ENCODE measurements at regions not wholly inside any gene's neighbourhood (a gene's known extent, or its start where the extent isn't known, plus 50 kb on each side); places are given as distances from the start of the nearest gene placed in this dataset.

- TF ChIP-seq CBX3 (IDR thresholded peaks at IDR 0.05; ENCODE audit: low read depth) (0 out of 2 replicates have a peak, but pooled peaks have one; percentile 69), TCF7L2 (IDR thresholded peaks at IDR 0.05; ENCODE audit: borderline replicate concordance, extremely low read depth, insufficient read depth, insufficient read length) (peak; percentile 60), JUND (IDR thresholded peaks at IDR 0.05) (peak; percentile 63; the same call in 1 of the 2 replicates), SP1 (IDR thresholded peaks at IDR 0.05; ENCODE audit: low read depth) (peak; percentile 40), EGR1 (IDR thresholded peaks at IDR 0.05; ENCODE audit: low read depth) (no peak)
Observed at GRCh38 chr1:234722904-234723720, 113.1 kb upstream of the IRF2BP2 start (continued).

DNA sequence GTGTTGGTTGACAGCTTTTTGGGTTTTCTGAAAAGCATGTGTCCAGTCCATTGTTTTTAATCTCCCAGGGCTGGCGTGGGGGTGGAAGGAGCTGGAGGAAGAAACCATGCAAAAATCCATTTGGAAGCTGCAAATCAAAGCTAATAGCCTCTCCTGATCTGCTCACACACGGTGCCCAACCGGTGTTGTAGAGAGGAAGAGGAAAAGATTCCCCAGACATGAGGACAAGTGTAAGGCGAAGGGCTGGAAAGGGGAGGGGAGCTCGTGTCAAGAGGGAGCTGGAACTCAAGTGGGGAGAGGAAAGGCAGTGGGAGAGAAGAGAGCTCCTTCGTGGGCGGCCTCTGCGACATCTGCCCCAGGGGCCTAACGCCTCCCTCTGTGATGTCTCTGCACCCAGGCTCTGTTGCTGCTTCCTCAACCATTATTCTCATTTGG is 112.3 kb upstream of the IRF2BP2 start:
- H2AFZ ChIP-seq (ENCODE audit: low read depth, low read length, poor library complexity, severe bottlenecking): no peak overlapping the region
- H3K9me2 ChIP-seq (ENCODE audit: insufficient read depth): no peaks in the 10 kb centered on the region
- DNase-seq (ENCODE audit: low read depth, low spot score): no peak
- ATAC-seq: no peak
- H3K4me1 ChIP-seq (ENCODE audit: control insufficient read depth in 1 of 2, insufficient read depth in 2 of 2, low read length in 2 of 2): peaks cover 40 to 59% of the 10 kb centered on the region in 2 experiments
- no peaks in the 10 kb centered on the region; the same call in 1 of the 2 replicates for H3K27me3 ChIP-seq (ENCODE audit: insufficient read depth, low read length)
- intact Hi-C loops (cut with micrococcal nuclease): loop anchor here (5.0 to 10.0 kb wide), 2 partner anchors 227 to 355 kb away; no protein-coding TSS in a partner anchor
- peak overlapping the region; percentile 60 for H3K9ac ChIP-seq (ENCODE audit: low read length)
- no peaks in the 10 kb centered on the region for H3K36me3 ChIP-seq (ENCODE audit: control insufficient read depth in 1 of 2, insufficient read depth in 2 of 2, low read length in 2 of 2)
- TF ChIP-seq SIN3A (IDR thresholded peaks at IDR 0.05; ENCODE audit: low read depth) (no peak), TCF7L2 (IDR thresholded peaks at IDR 0.05; ENCODE audit: borderline replicate concordance, extremely low read depth, insufficient read depth, insufficient read length) (no peak), RAD21 (IDR thresholded peaks at IDR 0.05; ENCODE audit: low read depth) (no peak), ZNF274 (IDR thresholded peaks at IDR 0.05; ENCODE audit: low read depth, low read length) (no peak), FOSL1 (IDR thresholded peaks at IDR 0.05; ENCODE audit: low read depth) (no peak), ELF1 (IDR thresholded peaks at IDR 0.05; ENCODE audit: borderline replicate concordance, low read depth) (no peak), JUND (IDR thresholded peaks at IDR 0.05) (no peak), YY1 (IDR thresholded peaks at IDR 0.05; ENCODE audit: extremely low read depth, insufficient replicate concordance, low read depth, low read length) (no peak), SP1 (IDR thresholded peaks at IDR 0.05; ENCODE audit: low read depth) (no peak)
- TF ChIP-seq, protein P1, sequence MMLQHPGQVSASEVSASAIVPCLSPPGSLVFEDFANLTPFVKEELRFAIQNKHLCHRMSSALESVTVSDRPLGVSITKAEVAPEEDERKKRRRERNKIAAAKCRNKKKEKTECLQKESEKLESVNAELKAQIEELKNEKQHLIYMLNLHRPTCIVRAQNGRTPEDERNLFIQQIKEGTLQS (IDR thresholded peaks at IDR 0.05): no peak
- TF ChIP-seq, protein P2, sequence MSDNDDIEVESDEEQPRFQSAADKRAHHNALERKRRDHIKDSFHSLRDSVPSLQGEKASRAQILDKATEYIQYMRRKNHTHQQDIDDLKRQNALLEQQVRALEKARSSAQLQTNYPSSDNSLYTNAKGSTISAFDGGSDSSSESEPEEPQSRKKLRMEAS (IDR thresholded peaks at IDR 0.05): no peak
- H3K79me2 ChIP-seq (ENCODE audit: insufficient read depth, low read length): no peaks in the 10 kb centered on the region
- ChIA-PET RAD21 (ENCODE audit: low non-redundant PET in 1 of 2, low total read pairs in 2 of 2, uncharacterized antibody in 2 of 2, unreplicated experiment in 2 of 2) (interaction anchor here in 1 of 2 experiments (0.5 kb wide), 1 partner anchor 124 kb away, joined by 3 read pairs; no protein-coding TSS in a partner anchor), POLR2A (no interaction called here), CTCF (no interaction called here)
- no peaks in the 10 kb centered on the region for H4K20me1 ChIP-seq (ENCODE audit: insufficient read depth)
- H3K9me3 ChIP-seq (ENCODE audit: control insufficient read depth in 1 of 2, insufficient read depth in 1 of 2, low read depth in 1 of 2, low read length in 2 of 2): no peaks in the 10 kb centered on the region
- H3K4me2 ChIP-seq (ENCODE audit: low read length): peak overlapping the region; percentile 85
- H3K4me3 ChIP-seq (replicated peaks in 1 of 2; ENCODE audit: low read depth in 1 of 2, low read length in 2 of 2): no peak overlapping the region
- BruUV-seq (replicated peaks): no TSS peak
- H3K27ac ChIP-seq (ENCODE audit: low read depth, low read length): peak overlapping the region; percentile 66; the same call in 1 of the 2 replicates
